Heart left ventricle (tissue), 13 donors: ENCODE measurements at regions not wholly inside any gene's neighbourhood (a gene's known extent, or its start where the extent isn't known, plus 50 kb on each side); places are given as distances from the start of the nearest gene placed in this dataset.

Experiments
- POLR2A ChIP-seq, 2 donors: fragments of 450-650 bp; IDR thresholded peaks; one replicate each; pipeline ENCODE4 v1.6.1; 2017; ENCODE audit warnings: antibody characterized with exemption in 2 of 2, mild to moderate bottlenecking in 2 of 2, moderate library complexity in 2 of 2
- TF ChIP-seq, protein P1 (sequence below), 12 donors: fragments of 200-600 bp; sonication (generic) in 4 of 12; IDR thresholded peaks; one replicate each; pipeline versions ENCODE4 v1.5.0 to v1.8.0; 2018 to 2022; ENCODE audit warnings: antibody characterized with exemption in 12 of 12, mild to moderate bottlenecking in 5 of 12
- donor health status: ischemic (EF 13 %, LVEDD 7.1; RV severe dilation, severe dysfunction).
- donor health status: DM: no; HTN: yes; CAD: no.
- donor health status: DM: no; HTN: no; CAD: no.
- donor health status: ischemic (EF 25% LVEDD 6.9; RV normal size, moderate dysfunction).
- donor health status: ischemic (EF 25% LVEDD 5.7; RV mildly dilated, moderate dysfunction).
- donor health status: ischemic (EF 35%, LVEDD 5.7; RV mildly dilated, moderate dysfunction).
- donor health status: nonischemic (EF 11% LVEDD 7.7; RV severe dilation, severe dysfunction).
- donor health status: DM: yes; HTN: yes; CAD: no.
- donor health status: PGD.
- donor health status: ischemic (EF 29% LVEDD 5.4; RV normal size, mild dysfunction).
- donor health status: nonischemic (EF 23%, LVEDD 6.1; RV moderate dilation, normal function).

DNA sequence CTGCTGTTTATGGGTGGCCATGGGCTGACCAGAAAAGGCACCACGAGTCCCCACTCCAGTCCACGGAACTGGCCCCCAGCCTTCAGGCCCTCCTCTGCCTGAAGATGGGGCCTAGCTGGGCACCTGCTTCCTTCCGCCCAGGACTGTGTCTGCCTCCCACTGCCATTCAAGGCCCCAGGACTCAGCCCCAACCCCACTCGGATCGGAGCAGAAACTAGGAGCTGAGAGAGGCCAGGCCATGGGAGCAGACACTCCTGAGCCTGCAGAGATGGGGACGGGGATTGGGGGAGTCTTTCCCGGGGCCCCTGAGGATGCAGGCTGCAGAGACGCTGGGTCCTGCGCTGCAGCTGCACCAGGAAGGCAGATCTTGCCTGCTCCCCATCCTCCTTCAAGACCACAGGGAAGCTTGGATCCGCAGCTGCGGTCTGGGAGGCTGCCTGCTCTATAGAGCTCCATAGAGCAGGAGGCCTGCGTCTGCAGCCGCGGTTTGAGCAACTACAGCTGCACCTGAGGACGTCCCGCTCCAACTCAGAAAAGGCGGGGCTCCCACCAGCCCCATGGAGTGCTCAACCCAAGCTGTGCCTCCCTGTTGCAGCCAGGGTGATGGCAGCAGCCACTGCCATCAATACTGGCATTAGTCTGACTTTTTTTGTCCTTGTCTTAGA, 383.9 kb upstream of the TMCO5A start:
- TF ChIP-seq, protein P1, sequence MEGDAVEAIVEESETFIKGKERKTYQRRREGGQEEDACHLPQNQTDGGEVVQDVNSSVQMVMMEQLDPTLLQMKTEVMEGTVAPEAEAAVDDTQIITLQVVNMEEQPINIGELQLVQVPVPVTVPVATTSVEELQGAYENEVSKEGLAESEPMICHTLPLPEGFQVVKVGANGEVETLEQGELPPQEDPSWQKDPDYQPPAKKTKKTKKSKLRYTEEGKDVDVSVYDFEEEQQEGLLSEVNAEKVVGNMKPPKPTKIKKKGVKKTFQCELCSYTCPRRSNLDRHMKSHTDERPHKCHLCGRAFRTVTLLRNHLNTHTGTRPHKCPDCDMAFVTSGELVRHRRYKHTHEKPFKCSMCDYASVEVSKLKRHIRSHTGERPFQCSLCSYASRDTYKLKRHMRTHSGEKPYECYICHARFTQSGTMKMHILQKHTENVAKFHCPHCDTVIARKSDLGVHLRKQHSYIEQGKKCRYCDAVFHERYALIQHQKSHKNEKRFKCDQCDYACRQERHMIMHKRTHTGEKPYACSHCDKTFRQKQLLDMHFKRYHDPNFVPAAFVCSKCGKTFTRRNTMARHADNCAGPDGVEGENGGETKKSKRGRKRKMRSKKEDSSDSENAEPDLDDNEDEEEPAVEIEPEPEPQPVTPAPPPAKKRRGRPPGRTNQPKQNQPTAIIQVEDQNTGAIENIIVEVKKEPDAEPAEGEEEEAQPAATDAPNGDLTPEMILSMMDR (IDR thresholded peaks at IDR 0.05), result no peak
- no peak for TF ChIP-seq POLR2A (IDR thresholded peaks at IDR 0.05)
